A549 (cell line): ENCODE measurements at regions not wholly inside any gene's neighbourhood (a gene's known extent, or its start where the extent isn't known, plus 50 kb on each side); places are given as distances from the start of the nearest gene placed in this dataset.

ENCODE experiments used
- ATAC-seq, 2 experiments: fragments of 200-7000 bp in 1 of 2; fragments of >200 bp in 1 of 2; cut with Nextera tagmentation in 1 of 2; cut with Tn5 transposase in 1 of 2; 3 replicates each; pipeline versions ENCODE4 v1.8.0 to v1.9.1; 2018 to 2020; ENCODE audit warnings: mild to moderate bottlenecking in 1 of 2, moderate library complexity in 1 of 2
- CTCF ChIA-PET: fragments of 300-600 bp; sonication (Branson Sonifier 250); formaldehyde crosslinking; extraction: SDS; loops from one replicate; lab custom pipeline; 2021; ENCODE audit warnings: antibody characterized with exemption, inconsistent platforms; lab: Yijun Ruan, JAX
- POLR2A ChIA-PET: fragments of 350-600 bp; formaldehyde crosslinking; extraction: SDS; loops from one replicate; lab custom pipeline; 2021; ENCODE audit warnings: antibody characterized with exemption, inconsistent platforms; lab: Yijun Ruan, JAX
- DNase-seq, 2 experiments: peaks; one replicate each; pipeline versions ENCODE4 v3.0.0 to v3.0.0-alpha.2; 2011 to 2016; ENCODE audit warnings: low read depth in 1 of 2, low spot score in 1 of 2
- FAIRE-seq: peaks from 2 replicates; lab custom pipeline; 2011; peaks lifted over from hg19 to GRCh38; lab: Jason Lieb, UNC
- H3K27ac ChIP-seq, 2 experiments: fragments of >200 bp; sonication (Bioruptor Twin); formaldehyde crosslinking; 3 replicates each; pipeline ENCODE4 v1.5.1; 2016 to 2017
- H3K4me1 ChIP-seq: fragments of >200 bp; sonication (Bioruptor Twin); formaldehyde crosslinking; 3 replicates; pipeline ENCODE4 v1.6.1; 2016
- H3K4me2 ChIP-seq: fragments of >200 bp; sonication (Bioruptor Twin); formaldehyde crosslinking; 3 replicates; pipeline ENCODE4 v1.6.1; 2016
- H3K4me3 ChIP-seq: fragments of >200 bp; sonication (Bioruptor Twin); formaldehyde crosslinking; 3 replicates; pipeline ENCODE4 v1.5.1; 2016
- H3K9me3 ChIP-seq: fragments of >200 bp; sonication (Bioruptor Twin); formaldehyde crosslinking; 3 replicates; pipeline ENCODE4 v1.6.1; 2016
- BHLHE40 ChIP-seq: IDR thresholded peaks from 2 replicates; pipeline ENCODE4 v1.6.1; 2012; ENCODE audit warnings: low read depth, low read length, inconsistent platforms
- CEBPB ChIP-seq, 2 experiments: fragments of >200 bp in 1 of 2; sonication (Bioruptor Twin) in 1 of 2; formaldehyde crosslinking in 1 of 2; IDR thresholded peaks; 2 replicates each; pipeline ENCODE4 v1.6.1; 2012 to 2016
- EP300 ChIP-seq, 2 experiments: fragments of >200 bp; sonication (Bioruptor Twin); formaldehyde crosslinking; IDR thresholded peaks; 2 replicates in 1 of 2; 3 replicates in 1 of 2; pipeline ENCODE4 v1.6.1; 2016 to 2017
- FOSL2 ChIP-seq, 2 experiments: fragments of 450-650 bp in 1 of 2; fragments of >200 bp in 1 of 2; sonication (Bioruptor Twin) in 1 of 2; formaldehyde crosslinking; IDR thresholded peaks; 2 replicates each; pipeline versions ENCODE4 v1.5.0 to v1.6.1; 2016 to 2020; ENCODE audit warnings: mild to moderate bottlenecking in 1 of 2, moderate library complexity in 1 of 2
- GATA3 ChIP-seq: IDR thresholded peaks from 2 replicates; pipeline ENCODE4 v1.6.1; 2012; ENCODE audit warnings: borderline replicate concordance
- HDAC2 ChIP-seq: fragments of 200-600 bp; sonication (generic); IDR thresholded peaks from 2 replicates; pipeline ENCODE4 v1.6.1; 2016
- HOXB13 ChIP-seq: fragments of 250-450 bp; sonication (Bioruptor Pico); IDR thresholded peaks from 2 replicates; pipeline ENCODE4 v1.5.0; 2020; ENCODE audit warnings: low read depth, mild to moderate bottlenecking, moderate library complexity
- HOXB5 ChIP-seq: fragments of 250-450 bp; sonication (Bioruptor Pico); IDR thresholded peaks from 2 replicates; pipeline ENCODE4 v1.5.0; 2020; ENCODE audit warnings: mild to moderate bottlenecking, moderate library complexity
- JUN ChIP-seq, 2 experiments: fragments of >200 bp; sonication (Bioruptor Twin); formaldehyde crosslinking; IDR thresholded peaks; 2 replicates in 1 of 2; 3 replicates in 1 of 2; pipeline ENCODE4 v1.6.1; 2016 to 2017
- JUNB ChIP-seq: fragments of >200 bp; sonication (Bioruptor Twin); formaldehyde crosslinking; IDR thresholded peaks from 2 replicates; pipeline ENCODE4 v1.6.1; 2016
- KDM5A ChIP-seq: fragments of 200-600 bp; sonication (generic); IDR thresholded peaks from 2 replicates; pipeline ENCODE4 v1.6.1; 2016; ENCODE audit warnings: antibody characterized with exemption, mild to moderate bottlenecking
- MAFK ChIP-seq: fragments of 450-650 bp; IDR thresholded peaks from 2 replicates; pipeline ENCODE4 v1.6.1; 2014; ENCODE audit not compliant: partially characterized antibody
- PHF8 ChIP-seq: fragments of 200-600 bp; sonication (generic); IDR thresholded peaks from 2 replicates; pipeline ENCODE4 v1.6.1; 2016; ENCODE audit warnings: low read depth, mild to moderate bottlenecking, antibody characterized with exemption, moderate library complexity, borderline replicate concordance
- SREBF2 ChIP-seq: fragments of 450-650 bp; IDR thresholded peaks from 2 replicates; pipeline ENCODE4 v1.6.1; 2014; ENCODE audit warnings: mild to moderate bottlenecking, moderate library complexity
- TP53 ChIP-seq: fragments of 250-450 bp; sonication (Bioruptor Pico); IDR thresholded peaks from 2 replicates; pipeline ENCODE4 v1.5.0; 2021; ENCODE audit warnings: mild to moderate bottlenecking, moderate library complexity
- USF2 ChIP-seq: fragments of 450-650 bp; IDR thresholded peaks from 2 replicates; pipeline ENCODE4 v1.6.1; 2014; ENCODE audit warnings: antibody characterized with exemption
- ZFP36 ChIP-seq: fragments of 450-650 bp; IDR thresholded peaks from 2 replicates; pipeline ENCODE4 v1.6.1; 2014; ENCODE audit warnings: borderline replicate concordance; ENCODE audit not compliant: partially characterized antibody
- ZNF302 ChIP-seq: fragments of 250-450 bp; sonication (Bioruptor Pico); IDR thresholded peaks from 2 replicates; pipeline ENCODE4 v1.9.0; 2021; ENCODE audit warnings: inconsistent platforms, mild to moderate bottlenecking, moderate library complexity
- ZSCAN20 ChIP-seq: fragments of 250-450 bp; sonication (Bioruptor Pico); IDR thresholded peaks from 2 replicates; pipeline ENCODE4 v1.8.0; 2022; ENCODE audit warnings: mild to moderate bottlenecking, moderate library complexity
- WGBS: methylation state at CpG from one replicate; pipeline ENCODE4 v1.1.6; 2017; ENCODE audit errors: missing lambda C conversion rate; 5-methylcytosine and 5-hydroxymethylcytosine counted together
- TF ChIP-seq, protein P1 (sequence below): fragments of >200 bp; sonication (Bioruptor Twin); formaldehyde crosslinking; IDR thresholded peaks from 3 replicates; pipeline ENCODE4 v1.6.1; 2016
- TF ChIP-seq, protein P2 (sequence below): fragments of >200 bp; sonication (Bioruptor Twin); formaldehyde crosslinking; IDR thresholded peaks from 2 replicates; pipeline ENCODE4 v1.6.1; 2016
- TF ChIP-seq, protein P3 (sequence below): IDR thresholded peaks from 2 replicates; pipeline ENCODE4 v1.6.1; 2012

DNA sequence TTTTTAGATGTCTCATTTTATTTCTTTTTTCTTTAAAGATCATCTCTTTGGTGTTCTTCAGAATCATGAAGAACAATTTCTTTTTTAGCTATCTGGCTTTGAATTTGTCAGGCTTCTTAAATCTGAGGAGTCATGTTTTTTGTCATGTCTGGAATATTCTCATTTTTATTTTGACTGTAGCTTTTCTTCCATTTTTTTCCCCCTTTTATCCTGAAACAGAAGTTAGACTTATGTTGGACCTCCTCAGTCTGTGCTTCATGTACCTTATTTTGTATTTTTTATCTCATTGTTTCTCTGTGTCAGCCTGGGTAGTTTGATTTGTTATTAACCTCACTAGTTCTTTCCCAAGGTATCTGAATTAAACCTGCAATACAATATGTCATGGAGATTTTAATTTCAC is 319.2 kb upstream of the ADGRL4 start:
- H3K9me3 ChIP-seq = peaks cover 4% of the 10 kb centered on the region; the same call in 2 of the 3 replicates
- no peak overlapping the region for H3K4me3 ChIP-seq
- H3K4me2 ChIP-seq = no peak overlapping the region
- CTCF ChIA-PET = interaction anchor here (1.5 kb wide), 1 partner anchor 28 kb away, joined by 5 read pairs; no protein-coding TSS in a partner anchor
- no peak for TF ChIP-seq MAFK
- no peak for TF ChIP-seq TP53 (CRISPR knock-in tag)
- no peak for TF ChIP-seq HOXB13 (CRISPR knock-in tag)
- TF ChIP-seq BHLHE40 = no peak
- POLR2A ChIA-PET = no interaction called here
- FAIRE-seq (no peak), ATAC-seq (no peak), DNase-seq (no peak)
- peaks cover 15% of the 10 kb centered on the region; the same call in 2 of the 3 replicates for H3K4me1 ChIP-seq
- no peak overlapping the region for H3K27ac ChIP-seq

DNA sequence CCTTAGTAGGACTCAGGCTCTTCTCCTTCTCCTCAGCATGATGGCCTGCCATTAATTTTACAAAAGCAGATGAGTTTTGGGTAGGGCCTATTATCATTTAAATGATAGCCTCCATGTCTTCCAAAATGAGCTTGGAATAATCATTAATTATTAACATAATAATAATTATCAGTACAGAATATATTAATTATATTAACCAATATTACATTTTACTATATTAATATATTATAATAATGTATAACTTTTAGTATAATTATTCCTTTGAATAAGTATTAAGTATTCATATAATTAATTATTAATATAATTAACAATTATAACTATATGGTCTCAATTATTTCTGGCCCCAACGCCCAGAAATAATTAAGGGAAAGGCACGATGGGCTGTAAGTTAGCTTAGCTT is 318.6 kb upstream of the ADGRL4 start:
- CTCF ChIA-PET = interaction anchor here (1.5 kb wide), 1 partner anchor 29 kb away, joined by 5 read pairs; no protein-coding TSS in a partner anchor
- no peak overlapping the region for H3K4me2 ChIP-seq
- 41% methylated on average over 2 of the region's 2 CpGs for WGBS
- ATAC-seq (no peak), DNase-seq (no peak), FAIRE-seq (no peak)
- no peak overlapping the region; a peak in 1 of 6 replicates for H3K27ac ChIP-seq
- TF ChIP-seq PHF8 = no peak
- TF ChIP-seq HDAC2 = no peak
- H3K9me3 ChIP-seq = peaks cover 4% of the 10 kb centered on the region; the same call in 2 of the 3 replicates
- H3K4me1 ChIP-seq = peaks cover 15% of the 10 kb centered on the region; the same call in 2 of the 3 replicates
- POLR2A ChIA-PET = no interaction called here
- no peak overlapping the region for H3K4me3 ChIP-seq

GRCh38 chr1:79323239-79324025 is 316.9 kb upstream of the ADGRL4 start:
- Histone ChIP-seq H3K27ac (peak overlapping the region; percentile 75 to 84), H3K4me1 (peaks cover 15% of the 10 kb centered on the region; the same call in 2 of the 3 replicates), H3K4me3 (no peak overlapping the region), H3K9me3 (peaks cover 4% of the 10 kb centered on the region; the same call in 2 of the 3 replicates), H3K4me2 (peak overlapping the region; percentile 73)
- ChIA-PET CTCF (no interaction called here), POLR2A (no interaction called here)
- peak; percentile 21 to 77 for DNase-seq
- peak; percentile 91 to 98 for ATAC-seq
- no peak for TF ChIP-seq ZNF302 (CRISPR knock-in tag)
- TF ChIP-seq FOSL2 (IDR thresholded peaks at IDR 0.05) = peak; percentile 96
- TF ChIP-seq FOSL2 (CRISPR knock-in tag; IDR thresholded peaks at IDR 0.05) = peak; percentile 97
- no peak for TF ChIP-seq ZSCAN20
- TF ChIP-seq ZFP36 = no peak
- TF ChIP-seq HOXB5 = no peak
- TF ChIP-seq GATA3 = peak; percentile 49; the same call in 1 of the 2 replicates
- no peak for TF ChIP-seq SREBF2
- TF ChIP-seq, protein P1, sequence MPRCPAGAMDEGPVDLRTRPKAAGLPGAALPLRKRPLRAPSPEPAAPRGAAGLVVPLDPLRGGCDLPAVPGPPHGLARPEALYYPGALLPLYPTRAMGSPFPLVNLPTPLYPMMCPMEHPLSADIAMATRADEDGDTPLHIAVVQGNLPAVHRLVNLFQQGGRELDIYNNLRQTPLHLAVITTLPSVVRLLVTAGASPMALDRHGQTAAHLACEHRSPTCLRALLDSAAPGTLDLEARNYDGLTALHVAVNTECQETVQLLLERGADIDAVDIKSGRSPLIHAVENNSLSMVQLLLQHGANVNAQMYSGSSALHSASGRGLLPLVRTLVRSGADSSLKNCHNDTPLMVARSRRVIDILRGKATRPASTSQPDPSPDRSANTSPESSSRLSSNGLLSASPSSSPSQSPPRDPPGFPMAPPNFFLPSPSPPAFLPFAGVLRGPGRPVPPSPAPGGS = 0 out of 3 replicates have a peak, but pooled peaks have one; percentile 38
- peak; percentile 48; the same call in 1 of the 2 replicates for TF ChIP-seq USF2
- TF ChIP-seq JUNB = peak; percentile 98
- peak; percentile 57 to 59; a peak in 2 of 5 replicates for TF ChIP-seq EP300 (IDR thresholded peaks at IDR 0.05)
- peak; percentile 63 to 81; a peak in 3 of 5 replicates for TF ChIP-seq JUN (IDR thresholded peaks at IDR 0.05)
- TF ChIP-seq, protein P2, sequence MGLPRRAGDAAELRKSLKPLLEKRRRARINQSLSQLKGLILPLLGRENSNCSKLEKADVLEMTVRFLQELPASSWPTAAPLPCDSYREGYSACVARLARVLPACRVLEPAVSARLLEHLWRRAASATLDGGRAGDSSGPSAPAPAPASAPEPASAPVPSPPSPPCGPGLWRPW = peak; percentile 76
- peak; percentile 92 to 97 for TF ChIP-seq CEBPB (IDR thresholded peaks at IDR 0.05)
- peak; percentile 33 for TF ChIP-seq MAFK
- no peak for TF ChIP-seq KDM5A
- TF ChIP-seq, protein P3, sequence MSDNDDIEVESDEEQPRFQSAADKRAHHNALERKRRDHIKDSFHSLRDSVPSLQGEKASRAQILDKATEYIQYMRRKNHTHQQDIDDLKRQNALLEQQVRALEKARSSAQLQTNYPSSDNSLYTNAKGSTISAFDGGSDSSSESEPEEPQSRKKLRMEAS = peak; percentile 59
- peak; percentile 32 for FAIRE-seq
- WGBS = 0% methylated on average over 1 of the region's 1 CpG
